ENCODE measurements at regions not wholly inside any gene's neighbourhood (a gene's known extent, or its start where the extent isn't known, plus 50 kb on each side); places are given as distances from the start of the nearest gene placed in this dataset.

DNA sequence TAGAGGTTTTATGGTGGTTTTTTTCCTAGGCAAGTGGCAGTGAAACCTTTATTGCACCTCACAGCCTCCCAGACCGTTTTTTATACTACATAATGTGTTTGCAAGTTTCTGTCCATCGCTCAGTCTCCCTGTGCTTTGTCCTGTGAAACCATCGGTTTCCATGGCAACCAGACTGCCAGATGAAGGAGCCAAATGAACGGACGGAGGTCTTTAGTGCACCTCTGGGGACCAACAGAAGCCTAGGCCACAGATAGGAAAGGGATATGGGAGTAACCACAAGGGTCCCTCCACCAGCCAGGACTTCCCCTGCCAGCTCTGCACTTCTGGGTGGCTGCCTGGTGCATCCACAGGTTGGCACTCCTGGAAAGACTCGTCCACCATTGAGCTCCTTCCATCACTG lies 165.0 kb downstream of the CHST1 start:
- ATAC-seq (no peak), DNase-seq (no peak)
- no peak for TF ChIP-seq POLR2A (IDR thresholded peaks at IDR 0.05)
- no peak for TF ChIP-seq CTCF (IDR thresholded peaks at IDR 0.05)
- Histone ChIP-seq H3K27ac (no peak overlapping the region), H3K36me3 (no peaks in the 10 kb centered on the region), H3K4me1 (peaks cover 0 to 6% (median 0%) of the 10 kb centered on the region in 12 donors), H3K4me3 (no peak overlapping the region), H3K27me3 (peaks cover 0 to 4% (median 0%) of the 10 kb centered on the region in 9 donors), H3K9me3 (peaks cover 0 to 13% (median 0%) of the 10 kb centered on the region in 12 donors)
- intact Hi-C loops (cut with DNase I), result loop anchor here in 1 of 10 donors (10.0 kb wide), 1 partner anchor 106 kb away; no protein-coding TSS in a partner anchor
- WGBS, 4 donors, result 67 to 69% (median 68%) methylated on average over 6 of the region's 6 CpGs

- no peak for TF ChIP-seq POLR2A (IDR thresholded peaks at IDR 0.05)
- TF ChIP-seq CTCF (IDR thresholded peaks at IDR 0.05), result no peak
- no peaks in the 10 kb centered on the region for H3K4me1 ChIP-seq
- 81 to 89% (median 88%) methylated on average over 2 of the region's 2 CpGs for WGBS, 4 donors
- no peak for DNase-seq
- no peak overlapping the region for H3K4me3 ChIP-seq
- peaks cover 0 to 11% (median 0%) of the 10 kb centered on the region in 9 donors for H3K27me3 ChIP-seq
- H3K36me3 ChIP-seq, result no peaks in the 10 kb centered on the region
- no peak overlapping the region for H3K27ac ChIP-seq
- intact Hi-C loops (cut with DNase I), result no loop called here
- ATAC-seq, result no peak
- peaks cover 0 to 6% (median 0%) of the 10 kb centered on the region in 12 donors for H3K9me3 ChIP-seq
Observed at GRCh38 chr11:45494738-45495137, 170.7 kb downstream of the CHST1 start.

- 35 to 47% (median 44%) methylated on average over 7 of the region's 7 CpGs for WGBS, 4 donors
Observed at GRCh38 chr11:45489281-45489905, 176.0 kb downstream of the CHST1 start.

GRCh38 chr11:45486461-45486860 lies 179.0 kb downstream of the CHST1 start:
- no peak for TF ChIP-seq POLR2A (IDR thresholded peaks at IDR 0.05)
- TF ChIP-seq CTCF (IDR thresholded peaks at IDR 0.05), result no peak
- Histone ChIP-seq H3K4me1 (no peaks in the 10 kb centered on the region), H3K27ac (no peak overlapping the region), H3K27me3 (peaks cover 0 to 35% (median 4%) of the 10 kb centered on the region in 9 donors), H3K4me3 (no peak overlapping the region), H3K9me3 (no peaks in the 10 kb centered on the region), H3K36me3 (no peaks in the 10 kb centered on the region)
- intact Hi-C loops (cut with DNase I), result no loop called here
- WGBS, 4 donors, result 82 to 85% (median 83%) methylated on average over 6 of the region's 6 CpGs
- no peak for DNase-seq
- ATAC-seq, result no peak

More at GRCh38 chr11:45489281-45489905, 176.0 kb downstream of the CHST1 start:
- DNase-seq (no peak), ATAC-seq (no peak)
- no peaks in the 10 kb centered on the region for H3K4me1 ChIP-seq
- intact Hi-C loops (cut with DNase I), result no loop called here
- peaks cover 0 to 6% (median 0%) of the 10 kb centered on the region in 12 donors for H3K9me3 ChIP-seq
- H3K36me3 ChIP-seq, result no peaks in the 10 kb centered on the region
- H3K27ac ChIP-seq, result no peak overlapping the region
- H3K4me3 ChIP-seq, result no peak overlapping the region
- peaks cover 0 to 8% (median 0%) of the 10 kb centered on the region in 9 donors for H3K27me3 ChIP-seq
- TF ChIP-seq CTCF (IDR thresholded peaks at IDR 0.05) (no peak), POLR2A (IDR thresholded peaks at IDR 0.05) (no peak)

All from heart left ventricle (tissue), 16 donors.